ENCODE measurements at regions not wholly inside any gene's neighbourhood (a gene's known extent, or its start where the extent isn't known, plus 50 kb on each side); places are given as distances from the start of the nearest gene placed in this dataset.

- TF ChIP-seq, protein P1, sequence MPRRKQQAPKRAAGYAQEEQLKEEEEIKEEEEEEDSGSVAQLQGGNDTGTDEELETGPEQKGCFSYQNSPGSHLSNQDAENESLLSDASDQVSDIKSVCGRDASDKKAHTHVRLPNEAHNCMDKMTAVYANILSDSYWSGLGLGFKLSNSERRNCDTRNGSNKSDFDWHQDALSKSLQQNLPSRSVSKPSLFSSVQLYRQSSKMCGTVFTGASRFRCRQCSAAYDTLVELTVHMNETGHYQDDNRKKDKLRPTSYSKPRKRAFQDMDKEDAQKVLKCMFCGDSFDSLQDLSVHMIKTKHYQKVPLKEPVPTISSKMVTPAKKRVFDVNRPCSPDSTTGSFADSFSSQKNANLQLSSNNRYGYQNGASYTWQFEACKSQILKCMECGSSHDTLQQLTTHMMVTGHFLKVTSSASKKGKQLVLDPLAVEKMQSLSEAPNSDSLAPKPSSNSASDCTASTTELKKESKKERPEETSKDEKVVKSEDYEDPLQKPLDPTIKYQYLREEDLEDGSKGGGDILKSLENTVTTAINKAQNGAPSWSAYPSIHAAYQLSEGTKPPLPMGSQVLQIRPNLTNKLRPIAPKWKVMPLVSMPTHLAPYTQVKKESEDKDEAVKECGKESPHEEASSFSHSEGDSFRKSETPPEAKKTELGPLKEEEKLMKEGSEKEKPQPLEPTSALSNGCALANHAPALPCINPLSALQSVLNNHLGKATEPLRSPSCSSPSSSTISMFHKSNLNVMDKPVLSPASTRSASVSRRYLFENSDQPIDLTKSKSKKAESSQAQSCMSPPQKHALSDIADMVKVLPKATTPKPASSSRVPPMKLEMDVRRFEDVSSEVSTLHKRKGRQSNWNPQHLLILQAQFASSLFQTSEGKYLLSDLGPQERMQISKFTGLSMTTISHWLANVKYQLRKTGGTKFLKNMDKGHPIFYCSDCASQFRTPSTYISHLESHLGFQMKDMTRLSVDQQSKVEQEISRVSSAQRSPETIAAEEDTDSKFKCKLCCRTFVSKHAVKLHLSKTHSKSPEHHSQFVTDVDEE (CRISPR knock-in tag; IDR thresholded peaks at IDR 0.05), result no peak
- ATAC-seq, result no peak
Measured at GRCh38 chrX:111020283-111020682, 75.7 kb upstream of the PAK3 start.

DNA sequence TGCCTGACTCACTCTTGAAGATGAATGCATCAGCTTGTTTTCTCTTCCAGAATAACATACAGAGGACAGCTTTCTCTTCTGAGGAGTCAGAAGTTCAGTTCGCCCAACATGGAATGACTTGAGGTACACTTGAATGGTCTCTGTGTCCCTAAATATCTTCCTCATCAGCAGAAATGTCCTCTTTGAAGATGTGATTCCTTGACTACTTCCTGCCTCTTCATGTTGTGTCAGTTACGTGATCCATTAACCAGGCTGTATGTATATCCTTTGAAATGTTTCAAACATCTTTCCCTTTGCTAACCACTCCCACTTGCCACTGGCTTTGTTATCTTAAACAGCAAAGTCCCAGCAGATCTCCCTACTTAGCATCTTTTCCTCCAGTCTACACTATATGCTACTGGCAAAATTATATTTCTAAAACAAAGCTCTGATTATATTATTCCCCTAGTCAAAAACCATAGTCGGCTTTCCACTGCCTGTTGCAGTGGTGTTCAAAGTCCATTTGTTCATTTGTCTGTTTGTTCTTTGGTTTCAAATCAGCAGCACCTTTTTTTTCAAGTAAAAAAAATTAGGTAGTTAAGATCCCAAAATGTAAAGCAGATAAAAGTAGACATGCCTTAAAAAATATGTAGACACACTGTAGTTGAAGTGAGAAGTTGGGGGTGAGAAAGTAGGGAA, 82.1 kb upstream of the PAK3 start:
- no peak for TF ChIP-seq GLIS3 (CRISPR knock-in tag; IDR thresholded peaks at IDR 0.05)
- no peak for TF ChIP-seq ZC3H10 (CRISPR knock-in tag; IDR thresholded peaks at IDR 0.05)
- no peak for TF ChIP-seq ESRRG (CRISPR knock-in tag; IDR thresholded peaks at IDR 0.05)
- TF ChIP-seq BACH2 (CRISPR knock-in tag; IDR thresholded peaks at IDR 0.05; ENCODE audit: borderline replicate concordance), result no peak
- no peak for TF ChIP-seq CSDC2 (CRISPR knock-in tag; IDR thresholded peaks at IDR 0.05)
- TF ChIP-seq ZFP3 (CRISPR knock-in tag; IDR thresholded peaks at IDR 0.05), result no peak
- no peak for TF ChIP-seq RARB (CRISPR knock-in tag; IDR thresholded peaks at IDR 0.05)
- no peak for TF ChIP-seq ZNF565 (CRISPR knock-in tag; conservative IDR thresholded peaks at IDR 0.05; ENCODE audit: low read depth)
- no peak for TF ChIP-seq ZNF8 (CRISPR knock-in tag; IDR thresholded peaks at IDR 0.05)
- no peak for TF ChIP-seq ZNF70 (CRISPR knock-in tag; IDR thresholded peaks at IDR 0.05)
- no peak for TF ChIP-seq OSR1 (CRISPR knock-in tag; IDR thresholded peaks at IDR 0.05)
- no peak for TF ChIP-seq SNAI2 (CRISPR knock-in tag; IDR thresholded peaks at IDR 0.05)
- TF ChIP-seq, protein P1 (CRISPR knock-in tag; IDR thresholded peaks at IDR 0.05), result no peak
- TF ChIP-seq PPARA (CRISPR knock-in tag; IDR thresholded peaks at IDR 0.05; ENCODE audit: borderline replicate concordance), result no peak
- no peak for TF ChIP-seq ARNTL (CRISPR knock-in tag; IDR thresholded peaks at IDR 0.05; ENCODE audit: borderline replicate concordance, low read depth)
- no peak for TF ChIP-seq CSRNP3 (CRISPR knock-in tag; IDR thresholded peaks at IDR 0.05)
- TF ChIP-seq, protein P2, sequence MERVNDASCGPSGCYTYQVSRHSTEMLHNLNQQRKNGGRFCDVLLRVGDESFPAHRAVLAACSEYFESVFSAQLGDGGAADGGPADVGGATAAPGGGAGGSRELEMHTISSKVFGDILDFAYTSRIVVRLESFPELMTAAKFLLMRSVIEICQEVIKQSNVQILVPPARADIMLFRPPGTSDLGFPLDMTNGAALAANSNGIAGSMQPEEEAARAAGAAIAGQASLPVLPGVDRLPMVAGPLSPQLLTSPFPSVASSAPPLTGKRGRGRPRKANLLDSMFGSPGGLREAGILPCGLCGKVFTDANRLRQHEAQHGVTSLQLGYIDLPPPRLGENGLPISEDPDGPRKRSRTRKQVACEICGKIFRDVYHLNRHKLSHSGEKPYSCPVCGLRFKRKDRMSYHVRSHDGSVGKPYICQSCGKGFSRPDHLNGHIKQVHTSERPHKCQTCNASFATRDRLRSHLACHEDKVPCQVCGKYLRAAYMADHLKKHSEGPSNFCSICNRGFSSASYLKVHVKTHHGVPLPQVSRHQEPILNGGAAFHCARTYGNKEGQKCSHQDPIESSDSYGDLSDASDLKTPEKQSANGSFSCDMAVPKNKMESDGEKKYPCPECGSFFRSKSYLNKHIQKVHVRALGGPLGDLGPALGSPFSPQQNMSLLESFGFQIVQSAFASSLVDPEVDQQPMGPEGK (CRISPR knock-in tag; IDR thresholded peaks at IDR 0.05; ENCODE audit: borderline replicate concordance), result no peak
- TF ChIP-seq CREB5 (CRISPR knock-in tag; IDR thresholded peaks at IDR 0.05; ENCODE audit: low read depth), result no peak
- TF ChIP-seq TCF4 (CRISPR knock-in tag; IDR thresholded peaks at IDR 0.05; ENCODE audit: borderline replicate concordance), result no peak
- ATAC-seq, result no peak

DNA sequence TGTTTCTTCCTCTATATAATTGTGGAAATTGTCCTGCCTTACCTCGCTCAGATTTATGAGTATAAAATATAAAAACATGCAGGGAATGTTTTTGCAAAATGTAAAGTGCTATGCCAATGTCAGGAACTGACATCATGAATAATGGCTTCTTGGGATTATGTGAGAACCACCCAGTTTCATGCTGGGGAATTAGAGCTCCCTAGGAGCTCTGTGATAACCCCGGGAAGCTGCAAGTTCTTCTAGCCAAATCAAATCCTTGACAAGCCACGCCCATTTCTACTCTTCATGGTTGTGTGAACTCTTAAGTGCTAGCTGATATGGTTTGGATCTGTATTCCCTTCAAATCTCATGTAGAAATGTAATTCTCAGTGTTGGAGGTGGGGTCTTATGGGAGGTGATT, 85.9 kb upstream of the PAK3 start:
- TF ChIP-seq TCF4 (CRISPR knock-in tag; IDR thresholded peaks at IDR 0.05; ENCODE audit: borderline replicate concordance), result no peak
- no peak for TF ChIP-seq CREB5 (CRISPR knock-in tag; IDR thresholded peaks at IDR 0.05; ENCODE audit: low read depth)
- TF ChIP-seq RARB (CRISPR knock-in tag; IDR thresholded peaks at IDR 0.05), result no peak
- no peak for ATAC-seq
